Stomach (tissue), 8 donors: ENCODE measurements at regions not wholly inside any gene's neighbourhood (a gene's known extent, or its start where the extent isn't known, plus 50 kb on each side); places are given as distances from the start of the nearest gene placed in this dataset.

Experiments
- DNase-seq, 2 donors: peaks; one replicate each; pipeline versions ENCODE4 v3.0.0 to v3.0.0-alpha.2; 2013 to 2019
- H3K27ac ChIP-seq, 5 donors: fragments of 200-600 bp in 4 of 5; sonication (generic) in 4 of 5; one replicate each; pipeline ENCODE4 v1.5.1; 2013 to 2019; ENCODE audit warnings: mild to moderate bottlenecking in 1 of 5, moderate library complexity in 1 of 5
- H3K27me3 ChIP-seq, 3 donors: fragments of 200-600 bp; sonication (generic); one replicate each; pipeline ENCODE4 v1.5.1; 2017 to 2019; ENCODE audit warnings: mixed run types in 1 of 3
- H3K36me3 ChIP-seq, 4 donors: fragments of 200-600 bp; sonication (generic); 1 replicate in 3 of 4; 2 replicates in 1 of 4; pipeline ENCODE4 v1.5.1; 2016 to 2019
- H3K4me1 ChIP-seq, 4 donors: fragments of 200-600 bp; sonication (generic); one replicate each; pipeline ENCODE4 v1.5.1; 2016 to 2019
- H3K4me3 ChIP-seq, 4 donors: fragments of 200-600 bp; sonication (generic) in 3 of 4; one replicate each; pipeline ENCODE4 v1.5.1; 2016 to 2019; ENCODE audit warnings: mild to moderate bottlenecking in 1 of 4
- H3K9me3 ChIP-seq, 4 donors: fragments of 200-600 bp; sonication (generic); one replicate each; pipeline ENCODE4 v1.5.1; 2016 to 2019
- CTCF ChIP-seq, 7 experiments: fragments of 450-650 bp in 4 of 7; fragments of 200-600 bp in 3 of 7; sonication (generic) in 3 of 7; IDR thresholded peaks; one replicate each; pipeline ENCODE4 v1.5.1; 2016 to 2019; ENCODE audit warnings: antibody characterized with exemption in 7 of 7, control low read depth in 2 of 7, mild to moderate bottlenecking in 1 of 7
- EP300 ChIP-seq: sonication (generic); formaldehyde crosslinking; IDR thresholded peaks from one replicate; pipeline ENCODE4 v1.6.1; 2017; ENCODE audit warnings: antibody characterized with exemption
- POLR2A ChIP-seq, 4 donors: fragments of 450-650 bp; IDR thresholded peaks; one replicate each; pipeline ENCODE4 v1.6.1; 2016; ENCODE audit warnings: antibody characterized with exemption in 4 of 4, control low read depth in 2 of 4, mild to moderate bottlenecking in 1 of 4, moderate library complexity in 1 of 4
- POLR2AphosphoS5 ChIP-seq, 3 donors: sonication (generic); formaldehyde crosslinking; IDR thresholded peaks; one replicate each; pipeline ENCODE4 v1.6.1; 2016; ENCODE audit warnings: antibody characterized with exemption in 3 of 3
- WGBS, 5 donors: extraction: QIAGEN DNeasy Blood & Tissue Kit in 3 of 5; methylation state at CpG; one replicate each; pipeline versions ENCODE4 v1.1.5 to v1.1.7; 2013 to 2018; 5-methylcytosine and 5-hydroxymethylcytosine counted together
- intact Hi-C: fragments of 100-400 bp; cut with DNase I; formaldehyde crosslinking; loops from one replicate; pipeline ENCODE4 v1.15.1; 2023; ENCODE audit warnings: low total_unique reads
- donor health status: healthy with polysubstance abuse.
- donor health status: Bipolar disorder and iron deficiency.
- donor health status: healthy.

GRCh38 chr18:47605093-47605492 is 325.4 kb downstream of the SMAD2 start:
- intact Hi-C loops = no loop called here

GRCh38 chr18:47604021-47604420 is 326.4 kb downstream of the SMAD2 start:
- Histone ChIP-seq H3K9me3 (no peaks in the 10 kb centered on the region), H3K27me3 (no peaks in the 10 kb centered on the region), H3K4me1 (no peaks in the 10 kb centered on the region), H3K36me3 (no peaks in the 10 kb centered on the region), H3K4me3 (no peak overlapping the region), H3K27ac (no peak overlapping the region)
- intact Hi-C loops = no loop called here
- WGBS, 5 donors = 69 to 87% (median 78%) methylated on average over 5 of the region's 5 CpGs
- TF ChIP-seq POLR2AphosphoS5 (IDR thresholded peaks at IDR 0.05) (no peak), POLR2A (IDR thresholded peaks at IDR 0.05) (no peak), EP300 (no peak), CTCF (IDR thresholded peaks at IDR 0.05) (no peak)
- DNase-seq = no peak

More at GRCh38 chr18:47605093-47605492, 325.4 kb downstream of the SMAD2 start:
- H3K4me1 ChIP-seq = no peaks in the 10 kb centered on the region
- WGBS, 5 donors = 7 to 23% (median 14%) methylated on average over 1 of the region's 1 CpG; no CpG with 5 or more reads in 1 of the 5 donors
- H3K27ac ChIP-seq = no peak overlapping the region
- TF ChIP-seq POLR2AphosphoS5 (IDR thresholded peaks at IDR 0.05) = no peak
- TF ChIP-seq EP300 = no peak
- no peak for TF ChIP-seq POLR2A (IDR thresholded peaks at IDR 0.05)
- TF ChIP-seq CTCF (IDR thresholded peaks at IDR 0.05) = no peak
- no peaks in the 10 kb centered on the region for H3K36me3 ChIP-seq
- no peak overlapping the region for H3K4me3 ChIP-seq
- no peaks in the 10 kb centered on the region for H3K27me3 ChIP-seq
- no peaks in the 10 kb centered on the region for H3K9me3 ChIP-seq
- DNase-seq = no peak

GRCh38 chr18:47603158-47603557 is 327.3 kb downstream of the SMAD2 start:
- Histone ChIP-seq H3K4me3 (no peak overlapping the region), H3K27me3 (no peaks in the 10 kb centered on the region), H3K36me3 (no peaks in the 10 kb centered on the region), H3K9me3 (no peaks in the 10 kb centered on the region), H3K27ac (no peak overlapping the region), H3K4me1 (no peaks in the 10 kb centered on the region)
- DNase-seq = no peak
- TF ChIP-seq POLR2AphosphoS5 (IDR thresholded peaks at IDR 0.05) (no peak), CTCF (IDR thresholded peaks at IDR 0.05) (no peak), EP300 (no peak), POLR2A (IDR thresholded peaks at IDR 0.05) (no peak)
- WGBS, 5 donors = 76 to 86% (median 83%) methylated on average over 1 of the region's 1 CpG
- intact Hi-C loops = no loop called here

GRCh38 chr18:47602273-47602897 is 328.1 kb downstream of the SMAD2 start:
- Histone ChIP-seq H3K27ac (no peak overlapping the region), H3K27me3 (no peaks in the 10 kb centered on the region), H3K9me3 (no peaks in the 10 kb centered on the region), H3K4me1 (no peaks in the 10 kb centered on the region), H3K4me3 (no peak overlapping the region), H3K36me3 (no peaks in the 10 kb centered on the region)
- 76 to 83% (median 81%) methylated on average over 9 to 11 of the region's 11 CpGs for WGBS, 5 donors
- DNase-seq = no peak
- intact Hi-C loops = no loop called here
- no peak for TF ChIP-seq POLR2A (IDR thresholded peaks at IDR 0.05)
- TF ChIP-seq CTCF (IDR thresholded peaks at IDR 0.05) = no peak
- no peak for TF ChIP-seq EP300
- no peak for TF ChIP-seq POLR2AphosphoS5 (IDR thresholded peaks at IDR 0.05)
